ENCODE measurements at regions not wholly inside any gene's neighbourhood (a gene's known extent, or its start where the extent isn't known, plus 50 kb on each side); places are given as distances from the start of the nearest gene placed in this dataset.

GRCh38 chr3:168495270-168495669 is 399.5 kb upstream of the GOLIM4 start:
- H3K4me1 ChIP-seq, result no peaks in the 10 kb centered on the region
- no peaks in the 10 kb centered on the region for H3K9me3 ChIP-seq (replicated peaks)
- no peak overlapping the region for H3K27ac ChIP-seq (replicated peaks)
- H3K4me3 ChIP-seq, result no peak overlapping the region
- TF ChIP-seq CTCF (IDR thresholded peaks at IDR 0.05; ENCODE audit: borderline replicate concordance), result no peak
- DNase-seq, result no peak
- H3K27me3 ChIP-seq (ENCODE audit: low read depth), result no peaks in the 10 kb centered on the region
- intact Hi-C loops (cut with micrococcal nuclease), result no loop called here
- H3K36me3 ChIP-seq, result no peaks in the 10 kb centered on the region

- H3K27me3 ChIP-seq (ENCODE audit: low read depth), result no peaks in the 10 kb centered on the region
- no peaks in the 10 kb centered on the region for H3K4me1 ChIP-seq
- no peak for TF ChIP-seq CTCF (IDR thresholded peaks at IDR 0.05; ENCODE audit: borderline replicate concordance)
- H3K27ac ChIP-seq (replicated peaks), result no peak overlapping the region
- no peaks in the 10 kb centered on the region for H3K9me3 ChIP-seq (replicated peaks)
- DNase-seq, result no peak
- no peak overlapping the region for H3K4me3 ChIP-seq
- H3K36me3 ChIP-seq, result no peaks in the 10 kb centered on the region
- intact Hi-C loops (cut with micrococcal nuclease), result no loop called here
Measured at GRCh38 chr3:168493412-168494205, 397.9 kb upstream of the GOLIM4 start.

GRCh38 chr3:168490981-168491380 is 395.3 kb upstream of the GOLIM4 start:
- TF ChIP-seq CTCF (IDR thresholded peaks at IDR 0.05; ENCODE audit: borderline replicate concordance), result no peak
- Histone ChIP-seq H3K27ac (replicated peaks) (no peak overlapping the region), H3K4me3 (no peak overlapping the region), H3K36me3 (no peaks in the 10 kb centered on the region), H3K9me3 (replicated peaks) (no peaks in the 10 kb centered on the region), H3K27me3 (ENCODE audit: low read depth) (no peaks in the 10 kb centered on the region), H3K4me1 (no peaks in the 10 kb centered on the region)
- intact Hi-C loops (cut with micrococcal nuclease), result no loop called here
- DNase-seq, result no peak

- Histone ChIP-seq H3K9me3 (replicated peaks) (no peaks in the 10 kb centered on the region), H3K27me3 (ENCODE audit: low read depth) (no peaks in the 10 kb centered on the region), H3K4me3 (no peak overlapping the region), H3K4me1 (no peaks in the 10 kb centered on the region), H3K27ac (replicated peaks) (no peak overlapping the region), H3K36me3 (no peaks in the 10 kb centered on the region)
- no peak for TF ChIP-seq CTCF (IDR thresholded peaks at IDR 0.05; ENCODE audit: borderline replicate concordance)
- intact Hi-C loops (cut with micrococcal nuclease), result no loop called here
- no peak for DNase-seq
Measured at GRCh38 chr3:168489301-168489700, 393.6 kb upstream of the GOLIM4 start.

- H3K27me3 ChIP-seq (ENCODE audit: low read depth), result no peaks in the 10 kb centered on the region
- TF ChIP-seq CTCF (IDR thresholded peaks at IDR 0.05; ENCODE audit: borderline replicate concordance), result no peak
- intact Hi-C loops (cut with micrococcal nuclease), result no loop called here
Measured at GRCh38 chr3:168485936-168486335, 390.2 kb upstream of the GOLIM4 start.

More at GRCh38 chr3:168485936-168486335, 390.2 kb upstream of the GOLIM4 start:
- H3K9me3 ChIP-seq (replicated peaks), result no peaks in the 10 kb centered on the region
- no peak overlapping the region for H3K4me3 ChIP-seq
- DNase-seq, result no peak
- no peaks in the 10 kb centered on the region for H3K4me1 ChIP-seq
- H3K27ac ChIP-seq (replicated peaks), result no peak overlapping the region
- H3K36me3 ChIP-seq, result no peaks in the 10 kb centered on the region
